Fibroblast of skin of right biceps (primary cell): ENCODE measurements at regions not wholly inside any gene's neighbourhood (a gene's known extent, or its start where the extent isn't known, plus 50 kb on each side); places are given as distances from the start of the nearest gene placed in this dataset.
"Not testable (repeated sequence)": the region's sequence is repeated elsewhere in the genome, so short reads cannot be mapped to it uniquely, and the experiment has no call there.

ENCODE experiments used
- DNase-seq: peaks from one replicate; pipeline ENCODE4 v3.0.0-alpha.2; 2013

DNA sequence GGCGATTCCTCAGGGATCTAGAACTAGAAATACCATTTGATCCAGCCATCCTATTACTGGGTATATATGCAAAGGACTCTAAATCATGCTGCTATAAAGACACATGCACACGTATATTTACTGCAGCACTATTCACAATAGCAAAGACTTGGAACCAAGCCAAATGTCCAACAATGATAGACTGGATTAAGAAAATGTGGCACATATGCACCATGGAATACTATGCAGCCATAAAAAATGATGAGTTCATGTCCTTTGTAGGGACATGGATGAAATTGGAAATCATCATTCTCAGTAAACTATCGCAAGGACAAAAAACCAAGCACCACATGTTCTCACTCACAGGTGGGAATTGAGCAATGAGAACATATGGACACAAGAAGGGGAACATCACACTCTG is 93.1 kb upstream of the NT5E start:
- DNase-seq: not testable (repeated sequence)

DNA sequence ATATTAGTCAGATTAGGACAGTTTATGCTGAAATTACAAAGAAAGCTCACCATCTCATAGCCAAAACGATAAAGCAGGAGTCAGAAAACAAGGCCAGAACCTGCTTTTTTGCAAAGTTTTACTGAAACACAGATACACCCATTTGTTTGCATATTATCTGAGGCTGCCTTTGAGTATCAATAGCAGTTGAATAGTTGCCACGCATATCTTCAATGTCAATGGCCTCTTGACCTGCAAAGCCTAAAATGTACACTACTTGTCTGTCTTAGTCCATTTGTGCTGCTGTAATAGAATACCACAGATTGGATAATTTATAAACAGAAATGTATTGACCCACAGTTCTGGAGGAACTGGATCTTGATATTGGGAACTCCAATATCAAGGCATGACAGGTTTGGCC is 94.1 kb upstream of the NT5E start:
- no peak for DNase-seq

DNA sequence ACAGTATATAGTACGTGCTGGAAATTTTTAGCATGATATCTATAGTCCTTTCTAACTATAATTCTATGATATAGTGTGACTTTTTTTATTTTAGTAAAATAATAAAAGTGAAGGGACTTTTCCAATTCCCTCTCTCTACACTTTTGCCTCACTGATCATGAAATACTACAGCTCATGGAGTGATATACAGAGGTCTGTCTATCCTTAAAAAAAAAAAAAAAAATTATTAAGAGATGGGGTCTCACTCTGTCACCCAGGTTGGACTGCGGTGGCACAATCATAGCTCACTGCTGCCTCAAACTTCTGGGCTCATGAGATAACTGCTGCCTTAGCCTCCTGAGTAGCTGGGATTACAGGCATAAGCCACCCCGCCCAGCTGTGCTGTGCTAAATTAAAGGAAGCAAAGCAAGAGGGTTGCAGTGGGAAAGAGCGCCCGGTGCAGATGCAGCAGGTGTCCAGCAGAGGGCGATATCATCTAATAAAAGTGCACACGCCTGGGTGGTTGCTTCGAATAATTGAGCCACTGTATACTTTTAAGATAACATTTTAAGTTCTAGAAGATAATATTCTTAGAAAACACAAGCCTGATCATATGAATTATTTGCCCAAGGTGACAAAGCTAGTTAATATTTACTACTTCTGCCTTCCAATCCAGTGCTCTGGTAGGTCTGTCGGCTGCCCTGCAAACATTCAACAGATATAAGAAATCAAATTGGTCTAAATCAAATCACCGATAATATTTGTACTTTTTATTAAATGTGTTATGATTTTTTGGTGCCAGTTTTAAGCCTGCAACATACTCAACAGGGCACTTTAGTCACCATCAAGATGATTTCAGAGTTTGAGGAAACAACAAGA is 94.9 kb upstream of the NT5E start:
- DNase-seq: peak; percentile 66

DNA sequence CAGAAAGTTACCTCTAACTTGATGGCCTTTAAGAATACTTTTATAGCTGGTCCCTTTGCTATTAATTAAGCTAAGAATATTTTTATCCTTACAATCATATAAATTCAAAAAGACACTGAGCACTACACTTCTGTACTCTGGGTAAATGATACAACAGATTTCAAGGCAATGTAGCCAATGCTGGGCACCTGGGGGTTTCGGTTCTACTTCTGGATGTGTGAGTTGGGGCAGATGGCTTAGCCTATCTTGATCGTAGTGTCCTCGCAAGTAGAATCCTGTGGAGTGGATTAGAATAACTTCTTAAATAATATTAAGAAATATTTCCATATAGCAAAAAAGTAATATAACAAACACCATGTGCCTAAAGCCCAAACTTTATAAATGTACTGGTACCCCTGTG is 96.9 kb upstream of the NT5E start:
- no peak for DNase-seq

DNA sequence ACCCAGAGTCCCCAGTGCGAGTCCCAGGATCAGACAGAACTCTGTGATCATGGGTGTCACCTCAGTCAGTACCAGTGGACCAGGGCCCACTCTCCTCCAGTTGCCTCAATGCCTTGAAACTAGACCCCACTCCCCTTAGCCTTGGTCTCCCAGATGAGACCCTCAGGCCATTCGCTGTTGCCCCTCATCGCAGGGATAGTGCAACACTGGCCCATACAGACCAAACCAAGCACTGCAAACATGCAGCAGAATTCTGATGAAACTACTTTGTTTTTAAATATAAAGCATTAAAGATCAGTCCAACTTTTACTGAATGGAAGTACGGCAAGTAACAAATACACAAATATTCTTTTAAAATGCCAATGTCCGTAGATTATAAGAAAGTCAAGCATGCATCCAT is 101.2 kb upstream of the NT5E start:
- DNase-seq: no peak

DNA sequence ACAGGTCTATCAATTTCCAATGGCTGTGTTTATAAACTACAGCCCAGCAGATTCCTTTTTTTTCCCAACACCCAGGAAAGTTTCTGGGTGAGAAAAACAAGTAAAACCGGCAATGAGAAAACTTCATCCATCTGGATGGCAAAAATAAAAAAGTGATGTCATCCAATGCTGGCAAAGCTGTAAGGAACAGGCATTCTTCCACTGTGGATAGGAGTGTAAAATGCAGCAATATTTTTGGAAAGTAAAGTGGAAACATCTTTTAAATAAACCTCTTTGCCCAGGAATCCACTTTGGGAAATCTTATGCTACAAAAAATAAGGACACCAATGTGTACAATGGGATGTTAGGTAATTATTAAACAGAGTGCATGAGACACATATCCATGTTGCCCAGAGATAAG is 102.1 kb upstream of the NT5E start:
- DNase-seq: no peak

DNA sequence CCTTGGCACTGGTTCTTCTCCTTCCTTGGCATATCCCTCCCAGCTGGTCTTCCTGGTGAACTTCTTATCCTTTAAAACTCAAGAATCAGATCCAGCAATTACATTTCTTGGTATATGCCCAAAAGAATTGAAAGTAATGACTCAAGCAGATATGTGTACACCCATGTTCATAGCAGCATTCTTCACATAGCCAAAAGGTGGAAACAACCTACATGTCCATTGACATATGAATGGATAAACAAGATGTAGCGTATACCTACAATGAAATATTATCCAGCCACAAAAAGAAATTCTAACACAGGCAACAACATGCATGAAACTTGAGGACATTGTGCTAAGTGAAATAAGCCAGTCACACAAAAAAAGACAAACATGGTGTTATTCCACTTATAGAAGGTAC is 103.7 kb upstream of the NT5E start:
- no peak for DNase-seq

DNA sequence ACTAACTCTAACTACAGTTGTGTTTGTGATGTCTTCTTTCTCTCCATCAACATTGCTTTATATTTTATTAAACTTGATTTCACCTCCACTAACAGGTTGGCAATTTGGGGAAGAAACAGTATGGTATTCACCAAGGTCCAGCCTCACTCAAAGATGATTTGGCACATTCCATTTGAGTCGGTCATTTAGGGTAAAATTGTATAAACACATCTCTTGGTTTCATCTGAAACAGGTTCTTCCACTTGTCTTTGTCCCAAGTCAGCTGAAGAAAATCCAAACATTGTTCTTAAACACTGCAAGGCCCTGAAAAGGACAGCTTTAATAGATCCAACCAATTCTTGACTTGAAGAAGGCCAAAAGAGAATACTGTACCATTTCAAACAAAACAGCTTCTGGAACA is 104.9 kb upstream of the NT5E start:
- no peak for DNase-seq

DNA sequence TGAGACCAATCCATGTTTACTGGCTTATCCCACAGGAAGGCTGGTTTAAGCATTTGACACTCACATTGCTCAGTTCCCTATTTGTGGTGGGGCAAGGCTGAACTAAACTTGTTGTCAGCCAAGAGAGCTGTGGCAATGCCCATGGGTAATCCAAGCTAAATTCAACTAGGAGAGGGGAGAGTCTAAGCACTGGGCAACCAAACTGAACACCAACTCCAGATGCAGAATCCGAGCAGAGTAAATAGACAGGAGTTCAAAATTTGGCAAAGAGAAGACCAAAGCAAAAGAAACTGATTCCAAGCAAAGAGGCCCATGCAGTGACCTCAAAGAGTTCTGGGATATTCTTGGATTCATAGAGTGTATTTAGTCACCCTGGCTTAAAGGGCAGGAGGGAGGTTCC is 106.5 kb upstream of the NT5E start:
- DNase-seq: no peak

DNA sequence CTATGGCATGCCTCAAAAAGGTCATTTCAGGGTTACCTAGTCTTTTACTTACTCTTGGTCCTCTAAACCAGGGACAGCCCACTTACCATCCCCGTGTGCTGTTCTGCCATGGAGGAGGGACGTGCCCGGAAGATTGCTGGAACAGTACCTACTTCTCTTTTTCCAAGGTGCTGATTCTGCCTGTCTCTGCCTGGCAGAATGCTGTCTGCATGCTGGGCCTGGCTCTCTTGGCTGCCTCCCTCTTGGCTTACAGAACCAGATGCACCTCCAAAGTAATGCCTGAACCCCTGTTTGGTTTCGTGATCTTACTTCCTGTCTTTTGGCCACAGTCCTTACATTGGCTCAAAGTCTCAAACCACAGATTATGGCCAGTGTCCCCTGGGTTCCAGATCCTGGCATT is 120.7 kb upstream of the NT5E start:
- no peak for DNase-seq

DNA sequence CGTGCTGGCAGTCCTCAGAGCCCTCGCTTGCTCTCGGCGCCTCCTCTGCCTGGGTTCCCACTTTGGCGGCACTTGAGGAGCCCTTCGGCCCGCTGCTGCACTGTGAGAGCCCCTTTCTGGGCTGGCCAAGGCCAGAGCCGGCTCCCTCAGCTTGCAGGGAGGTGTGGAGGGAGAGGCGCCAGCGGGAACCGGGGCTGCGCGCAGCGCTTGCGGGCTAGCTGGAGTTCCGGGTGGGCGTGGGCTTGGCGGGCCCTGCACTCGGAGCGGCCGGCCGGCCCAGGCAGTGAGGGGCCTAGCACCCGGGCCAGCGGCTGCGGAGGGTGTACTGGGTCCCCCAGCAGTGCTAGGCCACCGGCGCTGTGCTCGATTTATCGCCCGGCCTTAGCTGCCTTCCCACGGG is 124.1 kb upstream of the NT5E start:
- not testable (repeated sequence) for DNase-seq

DNA sequence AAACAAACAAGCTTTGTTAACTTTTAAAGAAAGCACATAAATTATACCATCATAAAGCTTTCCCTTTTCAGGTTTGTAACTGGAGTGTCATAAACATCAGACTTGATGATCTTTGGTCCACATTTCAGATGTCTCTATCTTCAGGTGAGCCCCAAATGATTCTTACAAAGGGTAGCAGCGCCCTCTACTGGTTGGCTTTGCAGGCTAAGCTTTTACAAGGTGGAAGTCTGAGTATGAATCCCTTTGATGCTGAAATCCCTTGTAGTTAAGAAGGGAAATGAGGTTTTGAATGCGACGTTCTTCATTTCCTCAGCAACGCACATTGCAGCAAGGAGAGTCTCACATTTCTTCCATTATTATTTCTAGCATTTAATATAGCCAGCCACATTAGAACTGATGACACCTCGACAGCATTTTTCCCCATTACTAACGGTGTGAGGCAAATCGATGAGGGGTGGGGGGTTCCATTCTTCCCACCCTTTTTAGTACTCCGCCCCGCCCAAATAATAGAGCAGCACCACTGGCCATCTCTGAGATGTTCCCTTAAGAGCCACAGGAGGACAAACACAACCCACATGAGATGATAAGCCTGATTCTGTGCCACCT is 126.3 kb upstream of the NT5E start:
- DNase-seq: peak; percentile 73

DNA sequence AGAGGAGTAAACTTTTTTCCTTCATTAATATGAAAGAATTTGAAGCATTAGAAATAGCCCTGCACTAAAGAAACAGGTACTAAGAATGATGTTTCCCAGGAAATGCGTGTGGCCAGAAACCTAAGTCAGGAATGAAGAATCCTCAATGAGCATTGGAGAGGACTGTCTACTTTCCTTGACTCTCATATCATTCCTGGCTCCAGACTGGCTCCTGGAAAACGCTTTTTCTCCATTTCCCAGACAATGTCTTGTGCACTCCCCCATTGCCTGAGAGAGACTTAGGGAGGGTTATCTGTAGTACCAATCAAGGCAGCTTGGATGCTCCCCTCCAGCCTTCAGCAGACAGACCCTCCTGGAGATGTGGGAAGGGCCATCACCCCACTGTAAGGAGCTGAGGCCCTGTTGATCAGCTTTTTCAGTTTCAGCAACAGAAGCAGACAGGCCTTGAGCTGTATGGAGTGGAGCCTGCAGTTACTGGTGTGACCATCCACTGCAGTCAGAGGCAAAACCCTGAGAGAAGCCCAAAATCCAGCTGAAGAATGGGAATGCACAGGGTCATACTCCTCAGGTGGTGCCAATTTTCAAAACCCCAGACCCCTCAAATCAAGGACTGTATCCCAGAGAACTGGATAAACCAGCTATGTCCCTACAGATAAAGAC is 127.3 kb upstream of the NT5E start:
- peak; percentile 11 for DNase-seq

DNA sequence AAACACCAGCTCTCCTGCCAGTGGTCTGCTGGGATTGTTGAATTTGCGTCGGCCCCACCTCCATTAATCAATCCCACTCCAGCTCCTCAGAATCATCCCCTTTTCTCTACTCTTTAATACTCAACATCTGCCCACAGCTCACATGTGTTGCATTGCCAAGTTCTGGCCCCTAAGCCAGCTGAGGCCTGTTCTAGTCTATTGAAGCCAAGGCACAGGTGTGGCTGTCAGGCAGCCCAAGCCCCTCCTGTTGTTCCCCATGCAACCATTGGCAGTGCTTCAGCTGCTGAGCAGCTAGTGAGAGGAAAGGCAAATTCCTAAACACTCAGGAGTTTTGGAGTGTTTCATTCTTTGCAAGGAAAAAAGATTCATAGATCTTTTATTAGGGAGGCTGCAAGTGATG is 128.0 kb upstream of the NT5E start:
- DNase-seq: no peak

DNA sequence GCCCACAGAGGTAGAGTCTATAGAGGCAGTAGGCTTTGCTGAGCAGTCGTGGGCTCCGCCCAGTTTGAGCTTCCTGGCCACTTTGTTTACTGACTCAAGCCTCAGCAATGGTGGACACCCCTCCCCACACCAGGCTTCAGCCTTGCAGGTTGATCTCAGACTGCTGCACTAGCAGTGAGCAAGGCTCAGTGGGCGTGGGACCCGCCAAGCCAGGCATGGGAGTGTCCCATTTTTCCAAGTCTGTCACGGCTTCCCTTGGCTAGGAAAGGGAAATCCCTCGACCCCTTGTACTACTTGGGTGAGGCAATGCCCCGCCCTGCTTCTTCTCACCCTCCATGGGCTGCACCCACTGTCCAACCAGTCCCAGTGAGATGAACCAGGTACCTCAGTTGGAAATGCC is 135.3 kb upstream of the NT5E start:
- DNase-seq: no peak

DNA sequence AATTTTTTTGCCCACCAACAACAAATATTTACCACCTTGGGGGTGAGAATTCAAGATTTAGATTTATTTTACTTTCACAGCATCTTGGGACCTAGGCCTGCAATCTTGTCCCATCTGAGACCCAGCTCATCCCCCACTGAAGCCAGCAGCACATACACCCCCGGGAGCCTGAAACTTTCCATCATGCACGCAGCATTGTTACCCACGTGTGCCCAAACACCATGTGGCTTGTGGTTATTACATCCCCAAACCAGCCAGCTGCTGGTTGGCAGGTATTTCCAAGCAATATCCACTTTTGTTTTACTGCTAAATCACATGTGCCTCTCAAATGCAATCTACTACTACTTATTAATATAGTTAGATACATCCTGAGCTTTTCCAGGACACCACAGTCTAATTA is 149.3 kb upstream of the NT5E start:
- DNase-seq: no peak

DNA sequence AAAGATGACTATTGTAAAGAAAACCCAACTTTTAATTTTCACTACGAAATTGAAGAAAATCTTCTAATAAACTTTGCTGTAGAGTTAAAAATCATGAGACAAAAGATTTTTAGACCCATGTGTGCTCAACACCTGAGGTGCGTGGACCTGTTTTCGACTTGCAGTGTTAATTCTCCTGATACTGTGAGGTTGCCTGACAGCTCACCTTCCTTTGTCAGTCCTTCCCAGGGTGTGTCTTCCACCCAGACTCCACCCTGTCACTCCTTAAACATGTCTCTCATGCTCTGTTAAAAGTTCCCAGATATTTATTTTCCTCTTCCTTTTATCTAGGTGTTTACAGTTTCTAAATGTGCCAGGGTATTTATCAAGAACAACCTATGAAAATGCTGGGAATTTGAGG is 151.3 kb upstream of the NT5E start:
- no peak for DNase-seq

DNA sequence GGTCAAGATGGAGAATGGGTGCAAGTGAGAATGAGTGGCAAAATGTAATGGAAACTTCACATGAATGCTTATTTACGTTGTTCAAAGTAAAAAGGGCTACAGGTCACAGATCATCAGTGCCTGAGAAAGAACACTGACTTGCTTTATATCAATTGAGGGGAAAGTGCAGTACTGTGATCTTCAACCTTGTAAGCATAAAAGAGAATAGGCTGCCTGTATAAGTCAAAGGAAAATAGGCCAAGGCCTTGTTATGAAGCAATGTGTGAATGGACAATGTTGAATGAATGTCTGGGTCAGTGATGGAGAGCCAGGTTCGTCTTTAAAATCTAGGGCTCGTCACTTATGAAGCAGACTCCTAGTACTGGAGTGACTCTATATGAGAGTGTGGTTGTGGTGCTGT is 158.6 kb upstream of the NT5E start:
- DNase-seq: no peak

DNA sequence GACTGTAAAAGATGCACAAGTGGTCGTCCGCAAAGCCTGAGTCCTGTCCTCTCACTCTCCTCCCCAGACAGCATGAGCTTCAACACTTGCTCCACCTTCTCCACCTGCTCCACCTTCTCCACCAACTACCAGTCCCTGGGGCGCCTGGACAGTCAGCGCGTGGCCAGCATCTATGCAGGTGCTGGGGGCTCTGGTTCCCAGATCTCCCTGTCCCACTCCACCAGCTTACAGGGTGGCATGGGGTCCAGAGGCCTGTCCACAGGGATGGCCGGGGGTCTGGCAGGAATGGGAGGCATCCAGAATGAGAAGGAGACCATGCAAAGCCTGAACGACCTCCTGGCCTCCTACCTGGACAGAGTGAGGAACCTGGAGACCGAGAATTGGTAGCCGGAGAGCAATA is 162.2 kb upstream of the NT5E start:
- DNase-seq: no peak

DNA sequence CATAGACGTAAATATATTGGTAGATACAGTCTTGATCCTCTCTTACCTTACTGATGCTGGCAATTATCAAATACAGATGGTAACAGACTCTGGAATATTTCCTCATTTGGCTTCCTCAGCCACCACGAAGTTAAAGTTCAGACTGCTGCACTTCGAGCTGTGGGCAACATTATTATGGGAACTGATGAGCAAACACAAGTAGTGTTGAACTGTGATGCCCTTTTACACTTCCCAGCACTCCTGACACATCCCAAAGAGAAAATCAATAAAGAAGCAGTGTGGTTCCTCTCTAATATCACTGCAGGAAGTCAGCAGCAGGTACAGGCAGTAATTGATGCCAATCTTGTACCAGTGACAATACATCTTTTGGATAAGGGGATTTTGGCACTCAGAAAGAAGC is 162.7 kb upstream of the NT5E start:
- no peak for DNase-seq

DNA sequence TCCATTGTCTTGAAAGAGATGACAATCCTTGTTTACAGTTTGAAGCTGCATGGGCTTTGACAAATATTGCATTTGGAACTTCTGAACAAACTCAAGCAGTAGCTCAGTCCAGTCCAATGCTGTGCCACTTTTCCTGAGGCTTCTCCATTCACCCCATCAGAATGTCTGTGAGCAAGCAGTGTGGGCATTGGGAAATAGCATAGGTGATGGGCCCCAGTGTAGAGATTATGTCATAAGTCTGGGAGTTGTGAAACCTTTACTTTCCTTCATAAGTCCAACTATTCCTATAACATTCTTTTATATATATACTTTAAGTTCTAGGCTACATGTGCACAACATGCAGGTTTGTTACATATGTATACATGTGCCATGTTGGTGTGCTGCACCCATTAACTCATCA is 163.4 kb upstream of the NT5E start:
- not testable (repeated sequence) for DNase-seq

DNA sequence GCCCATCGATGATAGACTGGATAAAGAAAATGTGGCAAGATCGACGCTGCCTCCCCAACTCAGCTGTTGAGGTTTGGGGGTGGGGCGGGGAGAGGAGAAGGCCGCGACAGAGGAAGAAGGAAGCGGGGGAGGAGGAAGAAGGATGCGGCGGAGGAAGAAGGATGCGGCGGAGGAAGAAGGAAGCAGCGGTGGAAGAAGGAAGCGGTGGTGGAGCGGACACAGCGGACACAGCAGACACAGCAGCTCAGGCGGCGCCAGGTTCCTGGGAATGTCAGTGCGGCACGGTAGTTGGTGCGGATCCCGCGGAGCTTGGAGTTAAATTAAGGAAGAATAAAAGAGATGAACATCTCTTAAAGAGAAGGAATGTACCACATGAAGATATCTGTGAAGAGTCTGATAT is 163.9 kb upstream of the NT5E start:
- no peak for DNase-seq

DNA sequence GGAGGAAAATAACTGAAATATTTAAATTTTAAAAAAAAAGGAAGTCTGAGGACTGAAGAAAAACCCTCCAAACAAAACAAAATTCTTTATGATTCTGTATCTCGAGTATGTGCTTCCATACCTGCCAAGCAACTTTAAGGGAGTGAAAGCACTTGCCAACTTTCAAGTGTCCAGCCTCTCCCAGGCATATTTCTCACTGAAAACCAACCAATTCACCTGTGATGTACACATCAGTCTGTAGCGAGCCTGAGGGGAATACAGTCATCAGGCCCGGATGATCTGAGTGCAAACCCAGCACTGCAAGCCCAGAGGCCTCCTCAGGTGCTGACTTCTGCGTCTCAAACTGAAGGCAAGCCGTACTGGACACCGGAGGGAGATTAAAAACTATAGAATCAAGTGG is 164.8 kb upstream of the NT5E start:
- no peak for DNase-seq

DNA sequence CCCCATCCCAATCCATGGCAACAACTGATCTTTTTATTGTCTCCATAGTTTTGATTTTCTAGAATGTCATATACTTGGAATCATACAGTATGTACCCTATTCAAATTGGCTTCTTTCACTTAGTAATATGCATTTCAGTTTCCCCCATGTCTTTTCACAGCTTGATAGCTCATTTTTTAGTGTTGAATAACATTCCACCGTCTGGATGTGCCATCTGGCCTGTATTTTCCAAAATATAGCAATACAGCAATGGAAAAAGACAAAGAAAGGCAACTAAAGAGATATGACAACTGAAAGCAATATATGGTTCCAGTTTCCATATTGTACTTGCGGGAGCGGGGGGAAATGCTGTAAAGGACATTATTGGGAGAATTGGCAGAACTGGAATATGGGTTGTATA is 166.4 kb upstream of the NT5E start:
- no peak for DNase-seq
